H1 (cell line): ENCODE measurements at regions not wholly inside any gene's neighbourhood (a gene's known extent, or its start where the extent isn't known, plus 50 kb on each side); places are given as distances from the start of the nearest gene placed in this dataset.

Experiments
- CTCF ChIA-PET: fragments of 300-600 bp; sonication (Branson Sonifier 250); formaldehyde crosslinking; loops from one replicate; lab custom pipeline; 2021; ENCODE audit not compliant: partially characterized antibody; lab: Charles Lee
- POLR2A ChIA-PET: fragments of 300-600 bp; sonication (Branson Sonifier 250); formaldehyde crosslinking; loops from one replicate; lab custom pipeline; 2021; ENCODE audit warnings: inconsistent platforms; ENCODE audit not compliant: partially characterized antibody; lab: Charles Lee
- DNase-seq, 2 experiments: peaks; one replicate each; pipeline versions ENCODE4 v3.0.0 to v3.0.0-alpha.2; 2010 to 2022; ENCODE audit warnings: low spot score in 2 of 2, low read depth in 1 of 2, mixed read lengths in 1 of 2
- FAIRE-seq: peaks from 2 replicates; lab custom pipeline; 2011; peaks lifted over from hg19 to GRCh38; lab: Jason Lieb, UNC
- H2AFZ ChIP-seq: 2 replicates; pipeline ENCODE4 v1.8.1; 2012; ENCODE audit warnings: low read length, inconsistent platforms
- H2AK5ac ChIP-seq: 2 replicates; pipeline ENCODE4 v1.6.1; 2013; ENCODE audit warnings: low read depth, low read length
- H2BK120ac ChIP-seq: replicated peaks from 2 replicates; pipeline ENCODE3; 2013; ENCODE audit warnings: low read depth, low read length, inconsistent platforms
- H2BK12ac ChIP-seq: 2 replicates; pipeline ENCODE4 v1.6.1; 2013; ENCODE audit warnings: low read depth, low read length
- H2BK15ac ChIP-seq: 2 replicates; pipeline ENCODE4 v1.6.1; 2013; ENCODE audit warnings: low read length
- H2BK20ac ChIP-seq: 2 replicates; pipeline ENCODE4 v1.6.1; 2013; ENCODE audit warnings: low read length
- H2BK5ac ChIP-seq: 2 replicates; pipeline ENCODE4 v1.6.1; 2013; ENCODE audit warnings: low read depth, low read length
- H3K14ac ChIP-seq: 2 replicates; pipeline ENCODE4 v1.6.1; 2013; ENCODE audit warnings: inconsistent platforms; ENCODE audit not compliant: insufficient read length
- H3K18ac ChIP-seq: 2 replicates; pipeline ENCODE4 v1.6.1; 2013; ENCODE audit warnings: low read length; ENCODE audit errors: extremely low read depth
- H3K23ac ChIP-seq: 2 replicates; pipeline ENCODE4 v1.6.1; 2013; ENCODE audit warnings: inconsistent platforms; ENCODE audit not compliant: insufficient read length
- H3K23me2 ChIP-seq: 2 replicates; pipeline ENCODE4 v1.6.1; 2013; ENCODE audit warnings: low read depth, low read length
- H3K27ac ChIP-seq: 2 replicates; pipeline ENCODE4 v1.6.1; 2011; ENCODE audit warnings: low read depth, low read length, inconsistent platforms
- H3K27me3 ChIP-seq, 4 experiments: replicated peaks in 1 of 4; 1 replicate in 1 of 4; 2 replicates in 3 of 4; pipeline versions ENCODE4 v1.6.1 to v1.8.1; 2011 to 2013; ENCODE audit warnings: low read length in 3 of 4, mild to moderate bottlenecking in 3 of 4, inconsistent platforms in 2 of 4, mixed read lengths in 2 of 4, moderate library complexity in 1 of 4; ENCODE audit not compliant: control insufficient read depth in 3 of 4, insufficient read depth in 3 of 4; ENCODE audit errors: extremely low read depth in 1 of 4
- H3K36me3 ChIP-seq, 4 experiments: 2 replicates each; pipeline versions ENCODE4 v1.6.1 to v1.8.1; 2011 to 2013; ENCODE audit warnings: mild to moderate bottlenecking in 4 of 4, low read length in 3 of 4, moderate library complexity in 2 of 4, control low read depth in 1 of 4, inconsistent platforms in 1 of 4; ENCODE audit not compliant: insufficient read depth in 4 of 4, control insufficient read depth in 2 of 4
- H3K4ac ChIP-seq: replicated peaks from 2 replicates; pipeline ENCODE3; 2013; ENCODE audit warnings: low read length, low read depth, mixed read lengths, inconsistent platforms; ENCODE audit not compliant: insufficient read length
- H3K4me1 ChIP-seq, 4 experiments: replicated peaks in 1 of 4; 1 replicate in 1 of 4; 2 replicates in 3 of 4; pipeline versions ENCODE4 v1.6.1 to v1.8.1; 2011 to 2013; ENCODE audit warnings: low read length in 3 of 4, inconsistent platforms in 2 of 4, mixed read lengths in 1 of 4; ENCODE audit not compliant: insufficient read depth in 4 of 4, control insufficient read depth in 3 of 4
- H3K4me2 ChIP-seq, 2 experiments: 2 replicates each; pipeline versions ENCODE4 v1.6.1 to v1.8.1; 2011 to 2013; ENCODE audit warnings: low read depth in 2 of 2, low read length in 2 of 2, control low read depth in 1 of 2, inconsistent platforms in 1 of 2, mild to moderate bottlenecking in 1 of 2; ENCODE audit not compliant: insufficient read depth in 1 of 2
- H3K4me3 ChIP-seq, 4 experiments: fragments of 200-600, 300-600 bp in 1 of 4; sonication (generic), shearing (Covaris generic), sonication (Bioruptor Twin) in 1 of 4; 2 replicates each; pipeline versions ENCODE4 v1.5.1 to v1.8.1; 2011 to 2016; ENCODE audit warnings: low read length in 4 of 4, low read depth in 3 of 4, control low read depth in 2 of 4, inconsistent platforms in 2 of 4, mild to moderate bottlenecking in 2 of 4, mixed read lengths in 1 of 4, moderate library complexity in 1 of 4; ENCODE audit not compliant: insufficient read depth in 2 of 4; ENCODE audit errors: extremely low read depth in 1 of 4
- H3K56ac ChIP-seq: replicated peaks from 2 replicates; pipeline ENCODE3; 2013; ENCODE audit warnings: low read depth, mild to moderate bottlenecking, mixed read lengths, low read length, inconsistent platforms; ENCODE audit not compliant: insufficient read length
- H3K79me1 ChIP-seq: 2 replicates; pipeline ENCODE4 v1.6.1; 2013; ENCODE audit warnings: low read depth, low read length, control low read depth
- H3K79me2 ChIP-seq, 2 experiments: 2 replicates each; pipeline versions ENCODE4 v1.6.1 to v1.8.1; 2012 to 2013; ENCODE audit warnings: low read length in 2 of 2, mild to moderate bottlenecking in 2 of 2, inconsistent platforms in 1 of 2; ENCODE audit not compliant: insufficient read depth in 2 of 2, control insufficient read depth in 1 of 2
- H3K9ac ChIP-seq, 4 experiments: replicated peaks in 1 of 4; 1 replicate in 1 of 4; 2 replicates in 3 of 4; pipeline versions ENCODE4 v1.6.1 to v1.8.1; 2011 to 2013; ENCODE audit warnings: low read depth in 3 of 4, low read length in 3 of 4, control low read depth in 2 of 4, mild to moderate bottlenecking in 2 of 4, moderate library complexity in 2 of 4, inconsistent platforms in 1 of 4; ENCODE audit errors: extremely low read depth in 1 of 4
- H3K9me3 ChIP-seq, 2 experiments: 2 replicates each; pipeline versions ENCODE4 v1.6.1 to v1.8.1; 2012 to 2013; ENCODE audit warnings: mild to moderate bottlenecking in 2 of 2, moderate library complexity in 2 of 2, control low read depth in 1 of 2, inconsistent platforms in 1 of 2, low read depth in 1 of 2, low read length in 1 of 2, mixed read lengths in 1 of 2; ENCODE audit not compliant: insufficient read depth in 2 of 2
- H4K20me1 ChIP-seq, 2 experiments: replicated peaks in 1 of 2; 2 replicates each; pipeline versions ENCODE3 to v1.8.1; 2011 to 2013; ENCODE audit warnings: inconsistent platforms in 2 of 2, low read length in 2 of 2, mild to moderate bottlenecking in 1 of 2; ENCODE audit not compliant: insufficient read depth in 2 of 2, control insufficient read depth in 1 of 2
- H4K5ac ChIP-seq: 2 replicates; pipeline ENCODE4 v1.6.1; 2013; ENCODE audit warnings: low read length, low read depth, mixed read lengths, inconsistent platforms; ENCODE audit not compliant: insufficient read length
- H4K8ac ChIP-seq: 2 replicates; pipeline ENCODE4 v1.8.0; 2013; ENCODE audit warnings: mild to moderate bottlenecking, moderate library complexity, low read length, inconsistent platforms; ENCODE audit not compliant: insufficient read depth; ENCODE audit errors: extremely low read depth
- H4K91ac ChIP-seq: replicated peaks from 2 replicates; pipeline ENCODE3; 2013; ENCODE audit warnings: low read length, mixed read lengths, inconsistent platforms; ENCODE audit not compliant: insufficient read length
- BRCA1 ChIP-seq: IDR thresholded peaks from 2 replicates; pipeline ENCODE4 v1.6.1; 2012; ENCODE audit warnings: low read depth, low read length, improper control_type of control experiment
- CBX8 ChIP-seq: fragments of 300-800, 300-1000 bp; sonication (generic); IDR thresholded peaks from 2 replicates; pipeline ENCODE4 v1.7.1; 2016; ENCODE audit warnings: low read depth, low read length, borderline replicate concordance
- CHD2 ChIP-seq: IDR thresholded peaks from 2 replicates; pipeline ENCODE4 v1.6.1; 2012; ENCODE audit warnings: low read length, improper control_type of control experiment
- CREB1 ChIP-seq: IDR thresholded peaks from 2 replicates; pipeline ENCODE4 v1.6.1; 2012; ENCODE audit warnings: inconsistent platforms
- EZH2 ChIP-seq: fragments of 200-600 bp; sonication (generic); IDR thresholded peaks from 2 replicates; pipeline ENCODE4 v1.7.1; 2012; ENCODE audit warnings: low read depth, mild to moderate bottlenecking, moderate library complexity, low read length, inconsistent platforms; ENCODE audit not compliant: severe bottlenecking
- HDAC2 ChIP-seq, 2 experiments: fragments of 300-600 bp in 1 of 2; sonication (generic) in 1 of 2; IDR thresholded peaks; 2 replicates each; pipeline ENCODE4 v1.6.1; 2011 to 2012; ENCODE audit warnings: low read depth in 2 of 2, low read length in 2 of 2, mild to moderate bottlenecking in 2 of 2, moderate library complexity in 2 of 2, borderline replicate concordance in 1 of 2, inconsistent platforms in 1 of 2
- JUN ChIP-seq: IDR thresholded peaks from 2 replicates; pipeline ENCODE4 v1.6.1; 2011; ENCODE audit warnings: low read depth, mild to moderate bottlenecking, improper control_type of control experiment, low read length
- MAFK ChIP-seq: IDR thresholded peaks from 2 replicates; pipeline ENCODE4 v1.6.1; 2012; ENCODE audit warnings: low read depth, mild to moderate bottlenecking, improper control_type of control experiment, low read length
- POLR2A ChIP-seq, 2 experiments: IDR thresholded peaks; 1 replicate in 1 of 2; 2 replicates in 1 of 2; pipeline ENCODE4 v1.6.1; 2011; ENCODE audit warnings: low read depth in 2 of 2, low read length in 2 of 2, mild to moderate bottlenecking in 2 of 2; ENCODE audit errors: control extremely low read depth in 1 of 2
- RBBP5 ChIP-seq: IDR thresholded peaks from 2 replicates; pipeline ENCODE4 v1.7.1; 2012; ENCODE audit warnings: low read depth, mild to moderate bottlenecking, inconsistent platforms, low read length, moderate library complexity, borderline replicate concordance
- SIRT6 ChIP-seq: IDR thresholded peaks from one replicate; pipeline ENCODE4 v1.7.1; 2012; ENCODE audit warnings: low read length, inconsistent platforms
- YY1 ChIP-seq: IDR thresholded peaks from 2 replicates; pipeline ENCODE4 v1.6.1; 2011; ENCODE audit warnings: low read depth, mild to moderate bottlenecking, low read length
- ZNF274 ChIP-seq: IDR thresholded peaks from 2 replicates; pipeline ENCODE4 v1.7.0; 2012; ENCODE audit warnings: low read length, borderline replicate concordance; ENCODE audit errors: extremely low read depth
- WGBS, 2 experiments: shearing (Covaris generic) in 1 of 2; methylation state at CpG; one replicate each; pipeline versions ENCODE4 v1.1.6 to v1.1.7; 2013 to 2015; ENCODE audit warnings: low lambda C conversion rate in 2 of 2, mixed read lengths in 2 of 2, inconsistent platforms in 1 of 2, low coverage in 1 of 2, missing lambda C conversion rate in 1 of 2; ENCODE audit not compliant: insufficient replicate concordance in 2 of 2, insufficient coverage in 1 of 2, insufficient read length in 1 of 2; ENCODE audit errors: extremely low coverage in 1 of 2, missing lambda C conversion rate in 1 of 2; 5-methylcytosine and 5-hydroxymethylcytosine counted together

DNA sequence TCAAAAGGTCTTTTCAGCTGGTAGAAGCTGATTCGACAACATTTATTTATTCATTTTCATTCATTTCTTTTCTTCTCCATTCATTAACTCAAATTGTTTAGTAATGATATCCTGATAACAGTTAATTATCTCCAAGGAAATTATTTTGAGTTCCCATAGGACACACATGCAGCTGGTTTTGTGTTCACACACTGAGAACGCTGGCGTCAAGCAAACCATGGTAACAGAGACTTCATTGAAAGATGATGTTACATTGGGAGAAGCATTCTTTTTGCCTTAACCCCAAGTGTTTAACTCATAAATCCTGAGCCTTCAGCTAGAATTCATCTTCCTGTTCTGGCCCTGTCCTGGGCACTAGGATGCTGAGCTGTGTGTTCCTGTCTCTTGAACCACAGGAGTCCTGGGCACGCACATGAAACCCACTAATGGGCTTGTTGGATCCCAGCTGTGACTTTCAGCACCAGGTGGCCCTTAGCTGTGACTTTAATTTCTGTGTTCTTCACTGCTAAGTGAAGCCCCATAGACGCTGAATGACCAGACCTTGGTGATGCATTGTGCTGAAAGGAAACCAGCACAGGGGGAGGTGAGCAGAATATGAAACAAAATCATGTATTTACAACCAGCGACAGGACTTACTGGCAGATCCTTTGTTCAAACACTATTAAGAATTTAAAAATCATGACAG, 121.5 kb upstream of the PRSS58 start:
- H4K91ac ChIP-seq: no peak overlapping the region
- no peak overlapping the region for H2BK12ac ChIP-seq
- H4K20me1 ChIP-seq: no peaks in the 10 kb centered on the region
- H3K23me2 ChIP-seq: no peaks in the 10 kb centered on the region; the same call in 1 of the 2 replicates
- H3K18ac ChIP-seq: no peak overlapping the region
- FAIRE-seq (no peak), DNase-seq (no peak)
- CTCF ChIA-PET: interaction anchor here (0.6 to 2.9 kb wide), 19 partner anchors 9 to 476 kb away, joined by 3 to 11 read pairs (median 3); no protein-coding TSS in a partner anchor
- no peak overlapping the region for H2BK5ac ChIP-seq
- H3K79me2 ChIP-seq: no peaks in the 10 kb centered on the region
- no peak overlapping the region for H2AK5ac ChIP-seq
- TF ChIP-seq POLR2A (IDR thresholded peaks at IDR 0.05; ENCODE audit: control extremely low read depth in 1 of 2, low read depth in 2 of 2, low read length in 2 of 2): no peak
- TF ChIP-seq CHD2: no peak
- no peak for TF ChIP-seq CREB1
- no peak for TF ChIP-seq EZH2
- no peak for TF ChIP-seq CBX8
- TF ChIP-seq YY1: no peak
- TF ChIP-seq SIRT6: no peak
- no peak for TF ChIP-seq ZNF274
- no peak for TF ChIP-seq HDAC2 (IDR thresholded peaks at IDR 0.05; ENCODE audit: borderline replicate concordance in 1 of 2, low read depth in 2 of 2, low read length in 2 of 2)
- TF ChIP-seq RBBP5: no peak
- TF ChIP-seq JUN: no peak
- no peak for TF ChIP-seq BRCA1
- no peak for TF ChIP-seq MAFK
- no peaks in the 10 kb centered on the region for H3K27me3 ChIP-seq
- H3K9ac ChIP-seq: no peak overlapping the region
- no peak overlapping the region for H3K4me3 ChIP-seq
- no peak overlapping the region for H3K23ac ChIP-seq
- no peak overlapping the region for H3K27ac ChIP-seq
- H3K4ac ChIP-seq: no peak overlapping the region
- no peak overlapping the region for H2AFZ ChIP-seq
- H2BK120ac ChIP-seq: no peak overlapping the region
- no peak overlapping the region for H4K8ac ChIP-seq
- H3K56ac ChIP-seq: no peak overlapping the region
- H3K36me3 ChIP-seq: no peaks in the 10 kb centered on the region
- POLR2A ChIA-PET: no interaction called here
- peaks cover 0 to 14% (median 5%) of the 10 kb centered on the region in 4 experiments; a peak in 6 of 7 replicates for H3K4me1 ChIP-seq
- no peak overlapping the region for H2BK15ac ChIP-seq
- WGBS, 2 experiments: 80% methylated on average over 6 of the region's 6 CpGs; no CpG with 5 or more reads in 1 of the 2 experiments
- H2BK20ac ChIP-seq: no peak overlapping the region
- H3K14ac ChIP-seq: no peak overlapping the region
- H4K5ac ChIP-seq: no peak overlapping the region
- H3K4me2 ChIP-seq: no peak overlapping the region
- no peaks in the 10 kb centered on the region for H3K9me3 ChIP-seq
- no peaks in the 10 kb centered on the region for H3K79me1 ChIP-seq
